ENCODE measurements at regions not wholly inside any gene's neighbourhood (a gene's known extent, or its start where the extent isn't known, plus 50 kb on each side); places are given as distances from the start of the nearest gene placed in this dataset.

DNA sequence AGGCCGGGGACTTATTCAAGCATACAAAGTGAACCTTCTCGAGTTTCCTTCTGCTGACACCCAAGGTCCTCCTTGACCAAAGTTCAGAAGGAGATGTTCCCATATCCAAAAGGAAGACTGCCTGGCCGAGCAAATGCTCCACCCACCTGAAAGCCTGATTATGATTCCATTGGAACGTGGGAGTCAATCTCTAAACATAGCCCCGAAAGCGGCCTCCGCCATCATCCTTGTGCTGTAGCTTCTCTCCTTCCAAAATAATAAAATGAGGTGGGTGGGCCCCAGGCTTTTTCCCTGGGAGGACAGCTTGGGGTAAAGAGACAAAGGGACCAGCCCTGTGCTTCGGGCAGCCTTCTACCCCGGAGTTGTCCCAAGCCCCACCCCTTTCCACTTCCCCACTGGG, 355.6 kb upstream of the SLC30A5 start:
- H3K4me3 ChIP-seq (replicated peaks in 1 of 3; ENCODE audit: low read depth in 2 of 3, low read length in 3 of 3) = no peak overlapping the region
- H3K4me1 ChIP-seq (ENCODE audit: control insufficient read depth in 1 of 2, insufficient read depth in 2 of 2, low read length in 2 of 2) = no peaks in the 10 kb centered on the region
- no peaks in the 10 kb centered on the region for H3K9me3 ChIP-seq (replicated peaks in 1 of 2; ENCODE audit: control insufficient read depth in 1 of 2, insufficient read depth in 1 of 2, low read length in 2 of 2)
- Mint-ChIP-seq H3K4me1 (no peaks in the 10 kb centered on the region), H3K9me3 (peaks cover 2 to 10% (median 6%) of the 10 kb centered on the region in 7 donors), H3K27ac (no peak overlapping the region), H3K27me3 (ENCODE audit: low read depth in 3 of 3) (peaks cover 0 to 3% (median 3%) of the 10 kb centered on the region in 3 donors), H3K36me3 (no peaks in the 10 kb centered on the region), H3K4me3 (no peak overlapping the region)
- no peaks in the 10 kb centered on the region for H4K20me1 ChIP-seq (ENCODE audit: insufficient read depth, low read length)
- WGBS (ENCODE audit: insufficient coverage) = 95% methylated on average over 2 of the region's 9 CpGs
- H3K27me3 ChIP-seq (ENCODE audit: control insufficient read depth in 2 of 2, insufficient read depth in 2 of 2, low read length in 2 of 2) = no peaks in the 10 kb centered on the region
- H3K79me2 ChIP-seq (ENCODE audit: insufficient read depth, low read length) = no peaks in the 10 kb centered on the region
- no peaks in the 10 kb centered on the region for H3K36me3 ChIP-seq (replicated peaks in 1 of 2; ENCODE audit: control insufficient read depth in 1 of 2, insufficient read depth in 2 of 2, low read length in 2 of 2)
- TF ChIP-seq, protein P1, sequence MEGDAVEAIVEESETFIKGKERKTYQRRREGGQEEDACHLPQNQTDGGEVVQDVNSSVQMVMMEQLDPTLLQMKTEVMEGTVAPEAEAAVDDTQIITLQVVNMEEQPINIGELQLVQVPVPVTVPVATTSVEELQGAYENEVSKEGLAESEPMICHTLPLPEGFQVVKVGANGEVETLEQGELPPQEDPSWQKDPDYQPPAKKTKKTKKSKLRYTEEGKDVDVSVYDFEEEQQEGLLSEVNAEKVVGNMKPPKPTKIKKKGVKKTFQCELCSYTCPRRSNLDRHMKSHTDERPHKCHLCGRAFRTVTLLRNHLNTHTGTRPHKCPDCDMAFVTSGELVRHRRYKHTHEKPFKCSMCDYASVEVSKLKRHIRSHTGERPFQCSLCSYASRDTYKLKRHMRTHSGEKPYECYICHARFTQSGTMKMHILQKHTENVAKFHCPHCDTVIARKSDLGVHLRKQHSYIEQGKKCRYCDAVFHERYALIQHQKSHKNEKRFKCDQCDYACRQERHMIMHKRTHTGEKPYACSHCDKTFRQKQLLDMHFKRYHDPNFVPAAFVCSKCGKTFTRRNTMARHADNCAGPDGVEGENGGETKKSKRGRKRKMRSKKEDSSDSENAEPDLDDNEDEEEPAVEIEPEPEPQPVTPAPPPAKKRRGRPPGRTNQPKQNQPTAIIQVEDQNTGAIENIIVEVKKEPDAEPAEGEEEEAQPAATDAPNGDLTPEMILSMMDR (IDR thresholded peaks at IDR 0.05) = no peak
- DNase-seq = no peak
- H3K4me2 ChIP-seq (replicated peaks; ENCODE audit: extremely low read depth, low read length, poor library complexity, severe bottlenecking) = no peak overlapping the region
- no peak overlapping the region for H2AFZ ChIP-seq (ENCODE audit: insufficient read depth, low read depth, low read length, poor library complexity, severe bottlenecking)
- intact Hi-C loops (cut with micrococcal nuclease) = no loop called here
- no peak overlapping the region for H3K9ac ChIP-seq (ENCODE audit: insufficient read depth, low read length, poor library complexity, severe bottlenecking)
- H3K27ac ChIP-seq (ENCODE audit: low read depth in 1 of 2, low read length in 2 of 2) = no peak overlapping the region

DNA sequence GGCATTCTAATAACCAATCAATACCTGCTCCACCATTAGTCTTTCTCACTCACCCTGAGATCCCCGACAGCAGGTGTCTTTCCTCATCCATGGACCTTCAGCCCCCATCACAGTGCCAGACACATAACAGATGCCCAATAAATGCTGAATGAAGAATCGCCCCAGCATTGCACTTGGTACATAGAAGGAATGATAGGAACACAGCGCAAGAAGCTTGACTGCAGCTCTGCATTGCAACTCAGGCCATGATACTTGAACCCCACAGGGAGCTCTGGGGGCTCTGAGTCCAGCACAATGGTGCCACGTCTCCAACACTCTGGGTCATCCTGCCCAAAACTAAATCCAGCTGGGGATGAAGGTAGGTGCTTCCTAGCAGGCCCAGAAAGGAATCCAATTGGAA, 355.0 kb upstream of the SLC30A5 start:
- Histone ChIP-seq H3K9me3 (replicated peaks in 1 of 2; ENCODE audit: control insufficient read depth in 1 of 2, insufficient read depth in 1 of 2, low read length in 2 of 2) (no peaks in the 10 kb centered on the region), H3K4me3 (replicated peaks in 1 of 3; ENCODE audit: low read depth in 2 of 3, low read length in 3 of 3) (no peak overlapping the region), H4K20me1 (ENCODE audit: insufficient read depth, low read length) (no peaks in the 10 kb centered on the region), H3K4me1 (ENCODE audit: control insufficient read depth in 1 of 2, insufficient read depth in 2 of 2, low read length in 2 of 2) (no peaks in the 10 kb centered on the region), H3K36me3 (replicated peaks in 1 of 2; ENCODE audit: control insufficient read depth in 1 of 2, insufficient read depth in 2 of 2, low read length in 2 of 2) (no peaks in the 10 kb centered on the region), H3K27ac (ENCODE audit: low read depth in 1 of 2, low read length in 2 of 2) (no peak overlapping the region), H3K27me3 (ENCODE audit: control insufficient read depth in 2 of 2, insufficient read depth in 2 of 2, low read length in 2 of 2) (no peaks in the 10 kb centered on the region), H3K79me2 (ENCODE audit: insufficient read depth, low read length) (no peaks in the 10 kb centered on the region), H3K9ac (ENCODE audit: insufficient read depth, low read length, poor library complexity, severe bottlenecking) (no peak overlapping the region), H3K4me2 (replicated peaks; ENCODE audit: extremely low read depth, low read length, poor library complexity, severe bottlenecking) (no peak overlapping the region), H2AFZ (ENCODE audit: insufficient read depth, low read depth, low read length, poor library complexity, severe bottlenecking) (no peak overlapping the region)
- peaks cover 0 to 3% (median 3%) of the 10 kb centered on the region in 3 donors for H3K27me3 Mint-ChIP-seq (ENCODE audit: low read depth in 3 of 3)
- WGBS (ENCODE audit: insufficient coverage) = 95% methylated on average over 4 of the region's 4 CpGs
- DNase-seq = no peak
- intact Hi-C loops (cut with micrococcal nuclease) = no loop called here
- H3K9me3 Mint-ChIP-seq = peaks cover 2 to 10% (median 6%) of the 10 kb centered on the region in 7 donors
- H3K36me3 Mint-ChIP-seq = no peaks in the 10 kb centered on the region
- H3K4me1 Mint-ChIP-seq = no peaks in the 10 kb centered on the region
- H3K4me3 Mint-ChIP-seq = no peak overlapping the region
- H3K27ac Mint-ChIP-seq = no peak overlapping the region
- TF ChIP-seq, protein P1 (IDR thresholded peaks at IDR 0.05) = no peak

All from CD14-positive monocyte (primary cell).